Fibroblast of skin of right biceps (primary cell): ENCODE measurements at regions not wholly inside any gene's neighbourhood (a gene's known extent, or its start where the extent isn't known, plus 50 kb on each side); places are given as distances from the start of the nearest gene placed in this dataset.

ENCODE experiments used
- DNase-seq: peaks from one replicate; pipeline ENCODE4 v3.0.0-alpha.2; 2013

DNA sequence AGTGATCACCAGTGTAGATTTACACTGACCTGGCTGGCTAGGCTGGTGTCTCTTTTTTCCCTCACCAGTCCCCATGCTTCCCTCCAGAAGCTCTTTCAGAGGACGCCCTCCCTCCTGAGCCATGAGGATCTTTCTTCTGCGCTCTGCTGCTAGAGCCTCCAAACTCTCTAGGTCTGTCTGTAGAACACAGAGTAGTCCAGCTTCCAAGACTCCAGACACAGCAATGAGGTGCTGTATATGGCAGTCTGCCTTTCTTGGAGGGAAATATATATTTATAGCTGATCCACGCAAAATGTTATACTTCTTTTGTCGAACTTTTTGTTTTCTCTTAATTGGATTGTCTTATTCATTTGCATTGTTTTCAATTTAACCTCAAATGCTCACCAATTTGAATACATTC is 1121.8 kb downstream of the ROBO2 start:
- no peak for DNase-seq

DNA sequence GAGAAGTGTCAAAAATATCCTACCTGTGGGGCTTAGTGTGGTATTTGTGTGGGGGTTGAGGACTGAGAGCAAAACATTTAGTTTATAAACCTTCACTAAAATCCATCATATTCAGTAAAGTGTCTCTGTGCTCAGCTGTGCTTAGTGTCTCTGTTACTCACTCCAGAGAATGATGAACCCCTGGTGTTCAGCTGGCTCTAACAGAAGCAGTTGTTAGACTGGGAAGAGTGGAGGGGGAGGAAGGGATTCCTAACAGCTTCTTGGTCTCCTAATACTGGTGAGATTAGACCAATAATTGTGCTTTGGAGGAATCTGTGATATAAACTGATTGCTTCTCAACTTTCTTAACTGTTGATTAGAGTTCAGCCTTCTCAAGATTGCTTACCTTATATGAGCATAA is 1123.5 kb downstream of the ROBO2 start:
- no peak for DNase-seq

DNA sequence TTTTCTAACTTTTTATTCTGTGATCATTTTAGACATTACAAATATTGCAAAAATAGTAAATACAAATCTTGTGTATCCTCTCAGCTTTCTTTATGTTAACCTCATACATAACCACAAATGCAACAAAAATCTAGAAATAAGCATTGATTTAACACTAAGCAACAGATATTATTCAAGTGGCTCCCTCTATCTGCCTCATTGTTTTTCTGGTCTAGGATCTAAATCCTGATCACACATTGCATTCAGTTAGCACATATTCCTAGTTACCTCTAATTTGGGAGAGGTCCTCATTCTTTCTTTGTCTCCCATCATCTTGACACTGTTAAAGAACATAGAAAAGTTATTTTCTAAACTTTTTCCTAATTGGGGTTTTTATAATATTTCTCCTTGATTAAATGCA is 1126.0 kb downstream of the ROBO2 start:
- DNase-seq: no peak

DNA sequence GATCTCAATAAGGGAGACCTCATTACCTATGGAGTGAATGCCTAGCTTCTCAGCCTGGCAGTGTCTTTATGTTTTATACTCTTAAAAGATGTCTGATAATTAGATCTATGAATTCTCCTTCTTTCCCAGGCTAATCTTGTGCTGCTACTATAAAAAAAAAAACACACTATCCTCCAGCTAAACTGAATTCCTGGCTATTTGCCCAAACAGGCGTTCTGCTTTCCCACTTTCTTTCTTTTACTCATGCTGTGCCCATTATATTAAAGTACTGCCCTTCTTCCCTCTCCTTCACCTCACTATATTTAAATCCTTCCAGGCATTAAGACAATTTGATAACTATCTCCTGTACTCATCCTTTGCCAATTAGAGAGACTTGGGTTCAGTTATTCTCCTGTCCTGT is 1134.9 kb downstream of the ROBO2 start:
- DNase-seq: no peak

DNA sequence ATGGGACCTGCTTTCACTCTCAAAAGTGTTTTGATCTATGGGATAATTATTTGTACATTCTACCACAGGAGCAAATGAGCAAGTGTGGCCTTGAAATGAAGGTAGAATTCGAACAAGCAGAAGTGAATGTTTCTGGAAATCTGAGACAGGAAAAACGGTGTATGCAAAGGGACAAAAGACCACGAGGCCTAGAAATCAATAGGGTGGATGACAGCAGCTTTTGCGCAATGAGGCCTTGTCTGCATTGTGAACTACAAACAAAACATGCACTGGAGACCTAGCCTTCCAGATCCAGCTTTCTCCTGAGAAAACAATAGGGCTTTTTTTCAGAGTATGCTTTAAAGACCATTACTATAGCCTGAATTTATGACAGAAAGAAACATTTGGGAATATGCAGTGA is 1137.0 kb downstream of the ROBO2 start:
- no peak for DNase-seq

DNA sequence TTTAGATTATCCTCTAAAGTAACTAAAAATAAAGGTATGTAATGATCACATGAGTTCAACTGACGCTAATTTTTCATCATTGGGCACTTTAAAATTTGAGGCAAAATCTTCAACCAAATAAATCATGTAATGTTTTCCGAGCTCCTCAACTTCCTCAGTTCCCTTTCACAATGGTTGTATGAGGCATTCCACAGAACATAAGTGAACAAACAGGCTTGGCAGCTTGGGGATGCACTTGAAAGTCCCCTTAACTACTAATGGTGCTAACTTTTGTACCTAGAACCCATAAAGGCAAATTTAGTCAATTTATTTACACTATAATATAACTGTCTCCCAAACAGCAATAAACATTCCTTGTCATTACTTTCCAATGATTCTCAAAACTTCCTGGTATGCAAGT is 1137.9 kb downstream of the ROBO2 start:
- no peak for DNase-seq

DNA sequence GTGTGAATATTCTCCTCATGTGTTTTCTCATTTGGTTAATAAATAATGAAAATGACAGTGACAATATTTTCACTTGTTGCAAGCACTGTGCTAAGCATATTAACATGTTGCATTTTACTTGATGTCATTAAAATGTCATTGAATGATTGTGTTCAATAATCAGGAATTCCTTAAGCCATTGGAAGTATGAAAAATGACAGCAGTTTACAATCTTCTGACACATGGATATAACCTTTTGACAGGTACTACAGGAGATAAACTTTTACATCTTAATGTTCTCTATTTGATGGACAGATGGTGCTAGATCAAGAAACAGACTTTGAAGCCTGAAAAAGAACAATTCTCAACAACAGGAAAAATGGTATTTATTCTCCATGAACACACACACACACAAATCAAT is 1138.3 kb downstream of the ROBO2 start:
- DNase-seq: no peak

DNA sequence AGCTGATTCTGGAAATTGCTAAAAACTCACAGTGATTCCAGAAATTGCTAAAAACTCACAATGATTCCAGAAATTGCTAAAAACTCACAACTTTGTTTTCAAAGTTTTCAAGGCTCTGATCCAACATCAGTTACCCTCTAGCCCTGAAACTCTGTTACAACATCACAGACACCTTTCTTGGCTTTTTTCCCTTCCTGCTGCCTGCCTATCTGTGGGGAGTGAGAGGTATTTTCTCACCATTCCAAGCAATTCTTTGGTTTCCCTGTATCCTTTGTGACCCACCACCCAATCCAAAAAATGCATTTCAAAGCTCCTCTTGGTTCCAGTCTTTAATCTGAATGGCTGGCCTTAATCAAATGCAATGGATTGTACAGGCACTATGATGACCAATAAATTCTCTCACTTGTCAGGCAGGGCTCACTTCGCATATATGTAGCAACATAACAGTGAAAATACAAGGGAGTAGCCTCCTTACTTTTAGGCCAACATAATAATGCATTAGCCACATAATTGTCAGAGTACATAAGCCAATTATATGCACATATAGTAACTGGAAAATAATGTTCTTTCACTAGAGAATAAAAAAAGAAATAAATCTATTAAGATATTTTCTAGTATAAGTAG is 1139.0 kb downstream of the ROBO2 start:
- peak; percentile 28 for DNase-seq

DNA sequence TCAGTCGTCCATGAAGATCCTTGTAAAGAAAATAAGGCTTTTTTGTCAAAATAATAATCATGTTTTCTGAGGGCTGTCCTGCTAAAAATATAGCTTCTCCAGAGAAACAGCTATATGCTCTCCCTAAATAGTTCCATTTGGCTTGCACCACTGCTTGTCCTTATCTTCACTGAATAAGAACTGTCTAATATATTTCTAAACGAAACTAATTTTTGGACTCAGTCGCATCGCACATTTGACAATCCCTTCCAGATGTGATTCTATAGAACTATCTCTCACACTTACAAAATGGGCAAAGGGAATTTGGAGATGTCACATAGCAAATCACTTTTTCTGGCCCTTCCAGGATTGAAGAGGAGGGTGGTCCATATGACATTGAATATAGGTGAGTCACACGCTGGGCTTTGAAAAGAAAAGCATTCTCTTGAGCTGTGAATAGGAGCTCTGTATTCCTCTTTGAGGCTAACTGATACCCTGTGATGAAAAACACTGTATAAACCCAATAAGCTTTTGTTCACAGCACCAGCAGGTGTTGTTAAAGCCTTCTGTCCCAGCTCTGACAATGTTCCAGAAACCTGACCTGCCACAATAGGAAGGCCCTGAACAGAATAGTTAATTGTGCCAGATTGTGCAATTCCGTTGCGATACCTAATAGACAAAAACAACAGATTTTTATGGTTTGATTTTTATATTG is 1144.2 kb downstream of the ROBO2 start:
- no peak for DNase-seq

DNA sequence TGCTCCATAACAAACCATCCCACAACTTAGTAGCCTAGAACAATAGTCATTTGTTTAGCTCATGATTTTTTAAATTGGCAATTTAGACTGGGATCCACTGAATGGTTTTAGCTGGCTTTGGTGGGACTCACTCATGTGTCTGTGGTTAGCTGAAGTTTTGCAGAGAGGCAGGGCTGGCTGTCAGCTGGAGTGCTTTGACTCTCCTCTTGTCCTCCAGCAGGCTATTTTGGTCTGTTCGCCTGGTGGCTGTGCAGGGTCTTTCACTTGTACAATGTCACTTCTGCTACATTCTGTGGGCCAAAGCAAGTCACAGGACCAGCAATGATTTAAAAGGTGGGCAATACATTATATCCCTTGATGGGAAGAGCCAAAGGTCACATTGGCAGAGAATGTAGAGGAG is 1146.5 kb downstream of the ROBO2 start:
- no peak for DNase-seq

DNA sequence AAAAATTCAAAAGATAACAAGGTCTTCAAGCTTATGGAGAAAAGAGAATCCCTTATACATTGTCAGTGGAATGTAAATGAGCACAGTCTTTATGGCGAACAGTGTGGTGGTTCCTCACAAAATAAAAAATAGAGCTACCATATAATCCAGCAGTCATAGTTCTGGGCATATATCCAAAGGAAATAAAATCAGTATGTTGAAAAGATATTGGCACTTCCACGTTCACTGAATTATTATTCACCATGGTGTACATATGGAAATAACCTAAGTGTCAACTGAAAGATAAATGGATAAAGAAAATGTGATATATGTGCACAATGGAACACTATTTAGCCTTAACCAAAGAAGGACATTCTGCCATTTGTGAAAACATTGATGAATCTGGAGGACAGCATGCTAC is 1161.2 kb downstream of the ROBO2 start:
- peak; percentile 62 for DNase-seq

DNA sequence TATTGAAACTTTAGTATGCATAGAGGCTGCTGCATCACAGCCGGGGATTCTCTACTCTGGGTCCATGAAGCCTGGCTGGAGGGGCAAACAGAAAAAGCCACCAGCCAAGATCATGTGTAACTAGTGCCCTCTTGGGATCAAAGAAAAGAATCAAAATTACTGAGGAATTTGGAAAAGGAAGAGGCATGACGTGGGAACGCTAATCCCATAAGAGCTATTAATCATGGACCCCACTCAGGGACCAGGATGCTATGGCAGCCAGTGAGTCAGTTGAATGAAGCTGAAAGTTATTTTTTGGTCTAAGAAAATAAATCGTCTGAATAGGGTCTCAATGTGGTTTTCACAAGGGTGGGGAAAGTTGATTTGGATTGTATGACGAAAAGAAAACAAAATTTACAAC is 1165.1 kb downstream of the ROBO2 start:
- peak; percentile 94 for DNase-seq

DNA sequence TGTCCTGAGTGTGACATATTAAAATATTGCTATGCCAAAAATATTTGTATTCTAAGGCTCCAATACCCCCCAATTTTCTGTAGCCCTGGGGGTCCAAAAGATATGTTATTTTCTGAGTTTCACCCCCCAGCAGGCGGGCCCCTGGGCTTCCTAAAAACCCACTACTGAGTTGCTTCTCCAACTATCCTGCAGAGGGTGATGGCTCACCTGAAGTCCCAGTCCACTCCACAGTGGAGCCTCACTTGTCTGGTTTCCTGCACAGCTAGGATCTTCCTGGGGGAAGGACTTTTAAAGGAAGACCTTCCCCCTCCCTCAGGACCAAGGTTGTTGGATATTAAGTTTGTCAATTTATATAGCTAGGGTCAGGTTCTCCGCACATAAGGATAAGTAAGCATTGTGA is 1181.4 kb downstream of the ROBO2 start:
- no peak for DNase-seq

DNA sequence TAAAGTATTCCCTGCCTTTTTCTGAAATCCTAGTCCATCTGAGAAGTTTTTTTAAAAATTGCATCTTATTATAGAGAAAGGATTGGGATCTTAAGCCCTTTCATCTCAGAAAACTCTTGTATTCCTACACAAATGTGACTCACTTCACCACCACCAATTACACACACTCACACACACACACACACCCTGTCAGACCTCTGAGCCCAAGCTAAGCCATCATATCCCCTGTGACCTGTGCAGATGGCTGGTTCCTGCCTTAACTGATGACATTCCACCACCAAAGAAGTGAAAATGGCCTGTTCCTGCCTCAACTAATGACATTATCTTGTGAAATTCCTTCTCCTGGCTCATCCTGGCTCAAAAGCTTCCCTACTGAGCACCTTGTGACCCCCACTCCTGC is 1181.9 kb downstream of the ROBO2 start:
- no peak for DNase-seq

DNA sequence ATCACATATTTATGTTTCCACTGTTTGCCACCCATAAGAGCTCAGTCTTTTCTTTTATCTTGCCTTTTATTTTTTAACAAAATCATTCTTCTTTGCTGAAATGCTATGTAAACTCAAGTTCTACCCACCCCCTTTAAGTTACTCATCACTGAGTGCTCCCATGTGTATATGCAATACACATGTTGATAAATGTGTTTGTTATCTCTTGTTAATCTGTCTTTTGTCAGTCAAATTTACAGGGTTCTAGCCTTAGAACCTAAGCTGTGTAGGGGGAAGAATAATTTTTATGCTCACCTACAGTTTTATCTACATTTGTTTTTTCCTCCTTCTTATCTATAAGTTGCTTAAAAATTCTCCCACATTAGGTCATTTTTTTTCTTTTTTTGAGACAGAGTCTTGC is 1195.9 kb downstream of the ROBO2 start:
- no peak for DNase-seq

DNA sequence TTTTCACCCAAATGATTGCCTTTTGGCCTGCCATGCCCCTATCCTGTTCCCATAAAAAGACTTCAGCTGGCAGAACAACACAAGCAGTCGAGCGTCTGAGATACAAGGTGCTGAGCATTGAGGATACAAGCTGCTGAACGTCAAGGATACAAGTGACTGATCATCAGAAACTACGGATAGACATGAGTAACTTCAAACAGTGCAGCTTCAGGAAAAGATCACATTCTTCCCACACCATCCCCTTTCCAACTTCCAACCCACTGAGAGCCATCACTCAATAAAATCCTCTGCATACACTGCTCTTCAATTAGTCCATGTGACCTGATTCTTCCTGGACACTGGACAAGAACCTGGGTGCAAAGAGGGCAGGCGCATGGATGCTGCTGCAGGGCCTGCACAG is 1198.9 kb downstream of the ROBO2 start:
- DNase-seq: no peak

DNA sequence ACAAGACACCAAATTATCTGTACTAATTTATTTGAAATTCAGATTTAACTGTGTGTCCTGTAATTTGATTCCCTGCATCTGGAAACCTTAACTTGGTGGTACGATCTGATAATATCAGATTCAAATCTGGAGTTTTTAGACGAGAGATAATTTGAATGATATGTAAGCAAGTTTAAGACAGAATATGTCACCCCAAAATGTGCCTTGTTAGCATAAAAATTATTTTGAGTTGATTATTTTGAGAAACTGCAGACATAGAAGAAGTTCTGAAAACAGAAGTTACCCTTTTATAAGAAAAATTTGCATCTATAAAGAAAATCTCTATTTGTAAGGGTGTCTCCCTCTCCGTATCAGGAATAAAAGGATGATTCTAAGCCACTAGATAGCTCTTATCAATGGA is 1202.8 kb downstream of the ROBO2 start:
- DNase-seq: no peak

DNA sequence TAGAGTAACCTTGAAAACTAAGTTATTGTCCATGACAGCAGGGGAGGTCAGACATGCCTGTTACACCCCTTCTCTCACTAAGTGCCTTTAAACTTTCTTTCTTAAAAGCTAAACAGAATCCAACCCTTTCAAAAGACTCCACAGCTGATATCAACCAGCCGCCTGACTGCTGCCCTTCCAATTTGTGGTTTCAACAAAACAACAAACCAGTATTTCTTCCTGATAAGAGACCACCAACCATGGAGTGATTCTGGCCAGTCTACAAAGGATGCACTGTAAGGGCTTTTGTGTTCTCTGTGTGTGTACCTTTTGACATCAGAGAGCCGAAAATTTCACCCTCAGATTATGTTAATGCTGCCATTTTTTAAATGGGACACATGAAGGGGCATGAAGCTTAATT is 1204.2 kb downstream of the ROBO2 start:
- no peak for DNase-seq

DNA sequence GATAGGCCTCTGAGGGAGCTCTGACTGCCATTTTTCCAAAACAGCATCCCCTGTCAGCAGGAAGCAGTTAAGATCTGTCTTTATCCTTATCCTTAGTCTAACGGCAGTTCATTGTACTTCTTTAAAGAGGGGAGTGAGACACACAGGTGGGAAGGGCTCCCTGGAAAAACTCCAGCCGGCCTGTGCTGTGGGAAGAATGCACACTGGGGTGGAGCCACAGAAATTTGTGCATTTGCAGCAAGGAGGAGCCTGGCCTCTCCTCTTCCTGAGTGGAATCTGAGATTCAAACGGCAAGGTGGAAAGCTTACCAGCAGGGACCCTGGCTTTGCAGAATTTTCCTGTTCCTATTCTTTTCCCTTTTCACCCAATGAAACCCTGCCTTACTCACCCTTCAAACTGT is 1209.4 kb downstream of the ROBO2 start:
- no peak for DNase-seq

DNA sequence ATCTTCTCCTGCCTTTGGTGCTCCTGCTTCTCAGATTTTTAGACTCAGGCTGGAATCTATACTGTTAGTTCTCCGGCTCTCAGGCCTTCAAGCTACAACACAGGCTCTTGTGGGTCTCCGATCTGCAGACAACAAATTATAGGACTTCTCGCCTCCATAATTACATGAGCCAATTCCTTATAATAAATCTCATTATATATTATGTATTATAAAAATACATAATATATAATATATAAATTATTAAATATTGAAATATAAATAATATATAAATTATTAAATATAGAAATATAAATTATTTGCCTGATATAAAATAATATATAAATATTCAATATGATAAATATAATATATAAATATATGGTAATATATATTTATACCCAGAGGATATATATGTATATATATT is 1214.0 kb downstream of the ROBO2 start:
- no peak for DNase-seq

DNA sequence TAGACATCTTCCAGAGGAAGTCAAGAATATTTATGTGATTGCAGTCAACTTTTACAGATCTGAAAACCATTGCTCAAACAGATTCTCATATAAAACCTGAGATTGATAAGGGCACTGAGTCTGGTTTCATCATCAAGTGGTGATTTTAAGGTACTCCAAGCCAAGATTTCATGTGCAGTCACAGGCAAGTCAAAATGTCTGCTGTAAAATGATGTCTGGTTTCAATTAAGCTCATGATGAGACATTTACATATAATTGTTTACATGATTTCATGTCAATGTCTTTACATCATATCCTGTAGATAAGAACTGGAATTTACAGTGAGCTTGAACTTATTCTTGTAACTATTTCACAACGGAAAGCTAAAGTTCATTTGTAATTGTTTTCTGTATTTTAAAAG is 1215.5 kb downstream of the ROBO2 start:
- DNase-seq: peak; percentile 91

DNA sequence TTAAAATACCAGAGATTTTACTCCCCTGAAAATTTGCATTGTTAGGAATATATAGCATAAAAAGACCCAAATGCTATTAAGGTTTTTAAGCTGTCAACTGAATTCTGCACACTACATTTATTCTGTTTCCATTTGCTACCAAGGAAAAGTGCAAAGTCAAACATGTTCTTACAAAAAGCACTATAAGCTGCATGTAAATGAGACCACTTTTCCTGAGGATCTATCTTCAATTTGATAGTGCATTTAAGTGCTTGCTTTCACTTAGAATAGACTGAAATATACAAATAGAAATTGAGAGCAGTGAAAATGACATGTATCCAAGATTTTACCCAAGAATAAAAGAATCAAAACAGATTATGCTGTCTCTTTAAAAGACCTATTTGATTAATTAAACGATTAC is 1216.2 kb downstream of the ROBO2 start:
- no peak for DNase-seq

DNA sequence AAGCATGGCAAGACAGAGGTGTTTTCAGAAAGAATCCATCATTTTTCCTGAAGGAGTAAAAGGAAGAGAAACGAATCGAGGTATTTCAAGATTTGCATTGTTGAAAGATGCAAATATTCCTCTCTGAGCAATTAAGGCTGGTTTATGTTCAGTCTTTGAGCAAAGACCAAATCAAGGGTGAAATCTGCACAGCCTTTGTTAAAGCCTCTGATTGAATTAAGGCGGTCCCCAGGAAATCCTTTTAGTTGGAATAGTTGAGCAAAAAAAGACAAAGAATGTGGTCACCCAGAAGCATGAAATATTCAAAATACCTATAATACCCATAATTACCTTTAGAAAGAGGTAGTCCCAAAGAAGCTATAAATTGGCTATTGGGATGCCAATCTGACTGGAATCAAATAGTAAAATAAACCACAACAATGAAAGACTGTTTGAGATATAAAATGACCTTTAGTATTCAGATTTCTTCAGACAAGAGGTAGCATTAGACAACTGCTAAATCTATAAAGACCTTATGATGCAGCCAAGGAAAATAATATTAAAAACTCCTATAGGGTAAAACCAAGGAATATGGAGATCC is 1218.1 kb downstream of the ROBO2 start:
- no peak for DNase-seq

DNA sequence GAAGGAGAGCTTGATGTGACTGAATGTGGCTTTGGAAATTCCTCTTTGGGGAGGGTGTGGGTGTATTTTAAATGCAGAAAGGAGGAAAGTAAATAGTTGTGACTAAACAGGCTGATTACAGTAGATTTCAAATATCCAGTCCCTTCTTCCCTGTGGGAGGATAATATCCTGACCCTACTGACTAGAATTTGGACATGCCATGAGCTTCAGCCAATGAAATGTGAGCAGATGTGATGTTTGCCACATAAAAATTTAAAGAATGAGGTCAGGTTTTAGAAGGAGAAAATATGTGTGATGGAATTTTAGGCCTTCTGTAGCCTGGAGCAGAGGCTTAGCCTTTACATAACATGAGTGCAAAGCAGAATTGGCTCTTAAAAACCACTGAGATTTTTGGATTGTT is 1218.9 kb downstream of the ROBO2 start:
- peak; percentile 89 for DNase-seq

DNA sequence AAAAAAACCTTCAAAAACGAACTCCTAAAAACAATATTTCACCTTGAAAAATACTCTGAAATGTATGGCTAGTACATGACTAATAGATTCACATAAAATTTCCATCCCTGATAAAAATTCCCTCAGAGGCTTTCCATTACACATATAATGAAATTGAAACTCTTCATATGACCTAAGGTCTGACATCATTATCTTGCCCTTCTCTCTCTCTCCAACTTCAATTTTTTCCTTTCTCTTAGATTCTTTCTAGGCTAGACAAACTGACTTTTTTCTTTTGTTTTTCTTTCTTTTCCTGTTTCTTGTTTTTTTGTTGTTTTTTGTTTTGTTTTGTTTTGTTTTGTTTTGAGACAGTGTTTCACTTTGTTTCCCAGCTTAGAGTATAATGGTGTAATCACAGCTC is 1220.5 kb downstream of the ROBO2 start:
- no peak for DNase-seq
